Muscle of leg (tissue), 3 donors: ENCODE measurements at regions not wholly inside any gene's neighbourhood (a gene's known extent, or its start where the extent isn't known, plus 50 kb on each side); places are given as distances from the start of the nearest gene placed in this dataset.
"Not testable (repeated sequence)": the region's sequence is repeated elsewhere in the genome, so short reads cannot be mapped to it uniquely, and the experiment has no call there.

Experiments
- DNase-seq: peaks from one replicate; pipeline ENCODE4 v3.0.0; 2013
- H3K27ac ChIP-seq: one replicate; pipeline ENCODE4 v1.5.1; 2013; ENCODE audit warnings: mild to moderate bottlenecking, low read length, control low read depth
- H3K27me3 ChIP-seq: one replicate; pipeline ENCODE4 v1.6.1; 2013; ENCODE audit warnings: low read length; ENCODE audit not compliant: control insufficient read depth, insufficient read depth
- H3K36me3 ChIP-seq: one replicate; pipeline ENCODE4 v1.6.1; 2013; ENCODE audit warnings: low read length; ENCODE audit not compliant: control insufficient read depth, insufficient read depth
- H3K4me1 ChIP-seq: one replicate; pipeline ENCODE4 v1.6.1; 2013; ENCODE audit warnings: low read length; ENCODE audit not compliant: control insufficient read depth, insufficient read depth
- H3K4me3 ChIP-seq: one replicate; pipeline ENCODE4 v1.5.1; 2013; ENCODE audit warnings: low read length, control low read depth
- H3K9me3 ChIP-seq: replicated peaks from 2 replicates; pipeline ENCODE4 v1.6.1; 2013; ENCODE audit warnings: low read depth, low read length; ENCODE audit not compliant: control insufficient read depth
- WGBS: methylation state at CpG from one replicate; pipeline ENCODE4 v1.1.5; 2013; ENCODE audit warnings: missing lambda C conversion rate; ENCODE audit not compliant: insufficient coverage; 5-methylcytosine and 5-hydroxymethylcytosine counted together

GRCh38 chr5:21397693-21398092, 1409.7 kb upstream of the CDH18 start:
- Histone ChIP-seq H3K27me3 (no peaks in the 10 kb centered on the region), H3K36me3 (no peaks in the 10 kb centered on the region), H3K9me3 (no peaks in the 10 kb centered on the region), H3K4me3 (no peak overlapping the region), H3K4me1 (no peaks in the 10 kb centered on the region), H3K27ac (no peak overlapping the region)
- WGBS = no CpG with 5 or more reads among the region's 2 CpGs
- no peak for DNase-seq

- peak; percentile 25 for DNase-seq
These were observed 1403.5 kb upstream of the CDH18 start for GRCh38 chr5:21391506-21391905.

GRCh38 chr5:21360754-21361153, 1372.8 kb upstream of the CDH18 start:
- not testable (repeated sequence) for H3K27ac ChIP-seq, DNase-seq, H3K36me3 ChIP-seq, H3K4me3 ChIP-seq, H3K9me3 ChIP-seq, H3K4me1 ChIP-seq, H3K27me3 ChIP-seq

More at GRCh38 chr5:21391506-21391905, 1403.5 kb upstream of the CDH18 start:
- Histone ChIP-seq H3K4me3 (no peak overlapping the region), H3K27ac (no peak overlapping the region), H3K27me3 (no peaks in the 10 kb centered on the region), H3K36me3 (no peaks in the 10 kb centered on the region), H3K9me3 (no peaks in the 10 kb centered on the region), H3K4me1 (no peaks in the 10 kb centered on the region)
- no CpG with 5 or more reads among the region's 1 CpG for WGBS

GRCh38 chr5:21341948-21342261, 1353.9 kb upstream of the CDH18 start:
- WGBS = no CpG with 5 or more reads among the region's 3 CpGs
- H3K4me1 ChIP-seq, H3K9me3 ChIP-seq, H3K27ac ChIP-seq, H3K36me3 ChIP-seq, H3K27me3 ChIP-seq, H3K4me3 ChIP-seq: not testable (repeated sequence)
- peak; percentile 1 for DNase-seq

- DNase-seq = peak; percentile 1
- not testable (repeated sequence) for H3K4me1 ChIP-seq, H3K9me3 ChIP-seq, H3K27me3 ChIP-seq, H3K4me3 ChIP-seq, H3K27ac ChIP-seq, H3K36me3 ChIP-seq
- WGBS = no CpG with 5 or more reads among the region's 68 CpGs
These were observed 1353.4 kb upstream of the CDH18 start for GRCh38 chr5:21341203-21341947.

- H3K27ac ChIP-seq, H3K4me1 ChIP-seq, H3K9me3 ChIP-seq, H3K36me3 ChIP-seq, H3K4me3 ChIP-seq, H3K27me3 ChIP-seq, DNase-seq: not testable (repeated sequence)
- no CpG with 5 or more reads among the region's 3 CpGs for WGBS
These were observed 1352.2 kb upstream of the CDH18 start for GRCh38 chr5:21340233-21340632.

- not testable (repeated sequence) for H3K9me3 ChIP-seq, H3K27ac ChIP-seq, DNase-seq, H3K27me3 ChIP-seq, H3K4me1 ChIP-seq, H3K4me3 ChIP-seq, H3K36me3 ChIP-seq
- no CpG with 5 or more reads among the region's 1 CpG for WGBS
These were observed 1348.5 kb upstream of the CDH18 start for GRCh38 chr5:21336478-21336877.

- not testable (repeated sequence) for H3K9me3 ChIP-seq, H3K27ac ChIP-seq, H3K4me3 ChIP-seq, H3K27me3 ChIP-seq, DNase-seq, H3K4me1 ChIP-seq, H3K36me3 ChIP-seq
- no CpG with 5 or more reads among the region's 3 CpGs for WGBS
These were observed 1327.4 kb upstream of the CDH18 start for GRCh38 chr5:21315376-21315775.

GRCh38 chr5:21301205-21301604, 1313.2 kb upstream of the CDH18 start:
- not testable (repeated sequence) for DNase-seq, H3K27ac ChIP-seq, H3K36me3 ChIP-seq, H3K4me3 ChIP-seq, H3K9me3 ChIP-seq, H3K4me1 ChIP-seq, H3K27me3 ChIP-seq

- WGBS = 60% methylated on average over 1 of the region's 2 CpGs
- H3K27ac ChIP-seq, DNase-seq, H3K4me1 ChIP-seq, H3K27me3 ChIP-seq, H3K9me3 ChIP-seq, H3K4me3 ChIP-seq, H3K36me3 ChIP-seq: not testable (repeated sequence)
These were observed 1286.4 kb upstream of the CDH18 start for GRCh38 chr5:21274361-21274760.

GRCh38 chr5:21263361-21263760, 1275.4 kb upstream of the CDH18 start:
- no peak overlapping the region for H3K27ac ChIP-seq
- no peak for DNase-seq
- H3K36me3 ChIP-seq = no peaks in the 10 kb centered on the region
- H3K4me3 ChIP-seq = no peak overlapping the region
- no peaks in the 10 kb centered on the region for H3K4me1 ChIP-seq
- H3K27me3 ChIP-seq = no peaks in the 10 kb centered on the region
- peaks cover 2% of the 10 kb centered on the region for H3K9me3 ChIP-seq
- WGBS = no CpG with 5 or more reads among the region's 2 CpGs
